Loucy (cell line): ENCODE measurements at regions not wholly inside any gene's neighbourhood (a gene's known extent, or its start where the extent isn't known, plus 50 kb on each side); places are given as distances from the start of the nearest gene placed in this dataset.
"Not testable (repeated sequence)": the region's sequence is repeated elsewhere in the genome, so short reads cannot be mapped to it uniquely, and the experiment has no call there.

Experiments
- H2AFZ ChIP-seq: fragments of 200-600 bp; sonication (generic); 2 replicates; pipeline ENCODE4 v1.6.0; 2016; ENCODE audit warnings: antibody characterized with exemption, mild to moderate bottlenecking, low read length, moderate library complexity
- H3F3A ChIP-seq: fragments of 200-600 bp; 2 replicates; pipeline ENCODE4 v1.6.0; 2016; ENCODE audit warnings: antibody characterized with exemption, low read depth, mild to moderate bottlenecking
- H3K27me3 ChIP-seq: fragments of 200-600 bp; sonication (generic); 2 replicates; pipeline ENCODE4 v1.6.1; 2014; ENCODE audit warnings: low read length, mild to moderate bottlenecking; ENCODE audit not compliant: insufficient read depth, poor library complexity, severe bottlenecking
- H3K36me3 ChIP-seq: fragments of 200-600 bp; sonication (generic); 2 replicates; pipeline ENCODE4 v1.6.1; 2016; ENCODE audit warnings: low read length; ENCODE audit not compliant: insufficient read depth
- H3K4me1 ChIP-seq: fragments of 200-600 bp; sonication (generic); 2 replicates; pipeline ENCODE4 v1.5.1; 2014; ENCODE audit warnings: low read length, mild to moderate bottlenecking; ENCODE audit not compliant: insufficient read depth, poor library complexity, severe bottlenecking
- H3K4me2 ChIP-seq: fragments of 200-600 bp; sonication (generic); 2 replicates; pipeline ENCODE4 v1.6.0; 2014; ENCODE audit warnings: antibody characterized with exemption, low read length, low read depth, mild to moderate bottlenecking; ENCODE audit not compliant: poor library complexity, severe bottlenecking
- H3K4me3 ChIP-seq: fragments of 200-600 bp; sonication (generic); 2 replicates; pipeline ENCODE4 v1.5.1; 2014; ENCODE audit warnings: low read length, mild to moderate bottlenecking, mixed read lengths; ENCODE audit not compliant: poor library complexity, severe bottlenecking
- H3K79me2 ChIP-seq: fragments of 200-600 bp; sonication (generic); 2 replicates; pipeline ENCODE4 v1.6.1; 2014; ENCODE audit warnings: low read length; ENCODE audit not compliant: insufficient read depth
- H3K9ac ChIP-seq: fragments of 200-600 bp; sonication (generic); 2 replicates; pipeline ENCODE4 v1.6.0; 2014; ENCODE audit warnings: mild to moderate bottlenecking, low read depth, low read length, moderate library complexity; ENCODE audit not compliant: poor library complexity, severe bottlenecking
- H3K9me2 ChIP-seq: fragments of 200-600 bp; sonication (generic); replicated peaks from 2 replicates; pipeline ENCODE4 v1.6.1; 2016; ENCODE audit warnings: low read depth, low read length, mixed read lengths
- H3K9me3 ChIP-seq: fragments of 200-600 bp; sonication (generic); 2 replicates; pipeline ENCODE4 v1.6.1; 2014; ENCODE audit warnings: mild to moderate bottlenecking, antibody characterized with exemption, low read length, low read depth; ENCODE audit not compliant: insufficient read depth
- H4K20me1 ChIP-seq: fragments of 200-600 bp; sonication (generic); 2 replicates; pipeline ENCODE4 v1.6.0; 2014; ENCODE audit warnings: antibody characterized with exemption, low read length, mild to moderate bottlenecking; ENCODE audit not compliant: insufficient read depth, poor library complexity, severe bottlenecking
- EZH2phosphoT487 ChIP-seq: fragments of 200-600 bp; IDR thresholded peaks from 2 replicates; pipeline ENCODE4 v1.6.1; 2018; ENCODE audit warnings: antibody characterized with exemption, mild to moderate bottlenecking, moderate library complexity, borderline replicate concordance
- TF ChIP-seq, protein P1 (sequence below): fragments of 200-600 bp; sonication (generic); conservative IDR thresholded peaks from 2 replicates; pipeline ENCODE4 v1.5.1; 2014; ENCODE audit warnings: mild to moderate bottlenecking, antibody characterized with exemption, low read length

DNA sequence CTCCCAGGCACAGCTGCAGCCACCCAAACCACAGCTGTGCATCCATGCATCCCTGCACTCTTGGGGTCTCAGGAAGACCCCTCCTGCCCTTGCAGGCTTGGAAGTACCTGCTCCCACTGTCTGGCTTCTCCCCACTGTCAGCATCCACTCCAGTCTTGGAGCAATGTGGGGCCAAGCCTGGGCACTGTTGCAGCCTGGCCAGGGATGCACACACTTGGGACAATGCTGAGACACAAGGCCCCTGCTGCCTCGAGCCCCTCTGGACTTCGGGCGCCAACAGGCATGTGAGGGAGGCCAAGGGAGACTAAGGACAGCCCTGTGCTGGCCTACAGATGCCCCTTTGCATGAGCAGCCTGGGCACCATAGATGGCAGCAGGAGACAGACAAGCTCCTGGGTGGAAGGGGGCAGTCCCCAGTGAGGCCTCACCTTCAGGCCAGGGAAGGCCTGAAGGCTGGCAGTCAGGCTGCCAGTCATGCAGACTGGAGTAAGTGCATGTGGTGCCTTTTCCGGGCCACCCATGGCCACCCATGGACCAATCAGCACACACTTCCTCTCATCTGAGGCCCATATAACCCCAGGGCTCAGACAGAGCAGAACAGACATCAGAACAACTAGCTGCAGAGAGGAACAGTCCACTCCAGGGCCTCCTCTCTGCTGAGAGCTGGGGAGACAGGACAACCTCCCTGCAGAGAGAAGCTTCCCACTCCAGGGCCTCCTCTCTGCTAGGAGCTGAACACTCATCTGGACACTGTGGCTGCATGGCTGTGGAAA, 219.0 kb downstream of the VGLL3 start:
- H2AFZ ChIP-seq = peak overlapping the region; percentile 55; the same call in 1 of the 2 replicates
- no peaks in the 10 kb centered on the region for H3K79me2 ChIP-seq
- no peaks in the 10 kb centered on the region for H3K9me2 ChIP-seq
- no peaks in the 10 kb centered on the region for H3K27me3 ChIP-seq
- no peaks in the 10 kb centered on the region for H4K20me1 ChIP-seq
- H3K9ac ChIP-seq = no peak overlapping the region
- H3K4me2 ChIP-seq = no peak overlapping the region
- TF ChIP-seq EZH2phosphoT487 = no peak
- TF ChIP-seq, protein P1, sequence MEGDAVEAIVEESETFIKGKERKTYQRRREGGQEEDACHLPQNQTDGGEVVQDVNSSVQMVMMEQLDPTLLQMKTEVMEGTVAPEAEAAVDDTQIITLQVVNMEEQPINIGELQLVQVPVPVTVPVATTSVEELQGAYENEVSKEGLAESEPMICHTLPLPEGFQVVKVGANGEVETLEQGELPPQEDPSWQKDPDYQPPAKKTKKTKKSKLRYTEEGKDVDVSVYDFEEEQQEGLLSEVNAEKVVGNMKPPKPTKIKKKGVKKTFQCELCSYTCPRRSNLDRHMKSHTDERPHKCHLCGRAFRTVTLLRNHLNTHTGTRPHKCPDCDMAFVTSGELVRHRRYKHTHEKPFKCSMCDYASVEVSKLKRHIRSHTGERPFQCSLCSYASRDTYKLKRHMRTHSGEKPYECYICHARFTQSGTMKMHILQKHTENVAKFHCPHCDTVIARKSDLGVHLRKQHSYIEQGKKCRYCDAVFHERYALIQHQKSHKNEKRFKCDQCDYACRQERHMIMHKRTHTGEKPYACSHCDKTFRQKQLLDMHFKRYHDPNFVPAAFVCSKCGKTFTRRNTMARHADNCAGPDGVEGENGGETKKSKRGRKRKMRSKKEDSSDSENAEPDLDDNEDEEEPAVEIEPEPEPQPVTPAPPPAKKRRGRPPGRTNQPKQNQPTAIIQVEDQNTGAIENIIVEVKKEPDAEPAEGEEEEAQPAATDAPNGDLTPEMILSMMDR = no peak
- H3K4me1 ChIP-seq = no peaks in the 10 kb centered on the region
- H3K36me3 ChIP-seq = no peaks in the 10 kb centered on the region
- no peaks in the 10 kb centered on the region for H3F3A ChIP-seq
- H3K9me3 ChIP-seq = no peaks in the 10 kb centered on the region
- no peak overlapping the region for H3K4me3 ChIP-seq

DNA sequence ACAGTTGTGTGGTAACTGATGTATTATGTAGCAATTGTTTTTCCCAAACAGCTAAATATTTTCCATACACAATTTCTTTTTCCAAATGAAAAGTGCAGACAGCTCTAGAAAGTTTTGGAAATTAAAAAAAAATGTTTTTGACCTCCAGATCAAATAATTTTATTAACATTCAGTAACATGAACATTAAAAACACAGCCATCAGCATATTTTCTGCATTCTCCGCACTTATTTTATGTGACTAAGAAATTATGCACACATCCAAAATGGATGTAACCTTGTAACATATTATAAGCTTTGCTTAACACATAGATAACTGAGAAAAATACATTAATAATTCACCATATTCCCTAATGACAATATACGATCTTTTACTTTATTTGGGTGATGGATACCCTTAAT, 224.6 kb downstream of the VGLL3 start:
- no peaks in the 10 kb centered on the region for H3K27me3 ChIP-seq
- no peaks in the 10 kb centered on the region for H3K4me1 ChIP-seq
- H3K36me3 ChIP-seq = no peaks in the 10 kb centered on the region
- no peaks in the 10 kb centered on the region for H4K20me1 ChIP-seq
- H3K4me2 ChIP-seq = no peak overlapping the region
- H3F3A ChIP-seq = no peaks in the 10 kb centered on the region
- no peak overlapping the region for H3K9ac ChIP-seq
- H3K9me3 ChIP-seq = no peaks in the 10 kb centered on the region
- H3K4me3 ChIP-seq = no peak overlapping the region
- no peak overlapping the region for H2AFZ ChIP-seq
- H3K79me2 ChIP-seq = no peaks in the 10 kb centered on the region
- TF ChIP-seq, protein P1 = no peak
- no peak for TF ChIP-seq EZH2phosphoT487
- H3K9me2 ChIP-seq = no peaks in the 10 kb centered on the region

DNA sequence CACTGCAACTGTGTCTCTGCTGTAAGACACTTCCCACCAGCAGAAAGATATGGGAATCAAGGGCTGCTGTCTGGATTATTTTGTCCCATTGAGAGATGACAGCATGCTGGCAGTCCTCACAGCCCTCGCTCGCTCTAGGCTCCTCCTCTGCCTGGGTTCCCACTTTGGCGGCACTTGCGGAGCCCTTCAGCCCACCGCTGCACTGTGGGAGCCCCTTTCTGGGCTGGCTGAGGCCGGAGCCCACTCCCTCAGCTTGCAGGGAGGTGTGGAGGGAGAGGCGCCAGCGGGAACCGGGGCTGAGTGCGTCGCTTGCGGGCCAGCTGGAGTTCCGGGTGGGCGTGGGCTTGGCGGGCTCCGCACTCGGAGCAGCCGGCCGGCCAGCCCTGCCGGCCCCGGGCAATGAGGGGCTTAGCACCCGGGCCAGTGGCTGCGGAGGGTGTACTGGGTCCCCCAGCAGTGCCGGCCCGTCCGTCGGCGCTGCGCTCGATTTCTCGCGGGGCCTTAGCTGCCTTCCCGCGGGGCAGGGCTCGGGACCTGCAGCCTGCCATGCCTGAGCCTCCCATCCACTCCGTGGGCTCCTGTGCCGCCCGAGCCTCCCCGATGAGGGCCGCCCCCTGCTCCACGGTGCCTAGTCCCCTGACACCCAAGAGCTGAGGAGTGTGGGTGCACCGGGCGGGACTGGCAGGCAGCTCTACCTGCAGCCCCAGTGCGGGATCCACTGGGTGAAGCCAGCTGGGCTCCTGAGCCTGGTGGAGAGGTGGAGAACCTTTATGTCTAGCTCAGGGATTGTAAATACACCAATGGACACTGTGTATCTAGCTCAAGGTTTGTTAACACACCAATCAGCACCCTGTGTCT, 233.4 kb downstream of the VGLL3 start:
- H3K9me3 ChIP-seq, H4K20me1 ChIP-seq, H2AFZ ChIP-seq, H3K79me2 ChIP-seq, H3F3A ChIP-seq, H3K4me3 ChIP-seq, H3K4me2 ChIP-seq, H3K9me2 ChIP-seq, H3K36me3 ChIP-seq, H3K9ac ChIP-seq, H3K4me1 ChIP-seq, H3K27me3 ChIP-seq: not testable (repeated sequence)
